SJSA1 (cell line): ENCODE measurements at regions not wholly inside any gene's neighbourhood (a gene's known extent, or its start where the extent isn't known, plus 50 kb on each side); places are given as distances from the start of the nearest gene placed in this dataset.

Experiments used
- DNase-seq, 2 experiments: peaks; one replicate each; pipeline ENCODE4 v3.0.0-alpha.2; 2015 to 2020; ENCODE audit warnings: low spot score in 2 of 2, low read depth in 1 of 2
- H3K27ac ChIP-seq: fragments of 250-450 bp; sonication (Bioruptor Pico); 2 replicates; pipeline ENCODE4 v1.5.1; 2020; ENCODE audit warnings: mild to moderate bottlenecking, moderate library complexity
- H3K27me3 ChIP-seq: fragments of 250-450 bp; sonication (Bioruptor Pico); replicated peaks from 2 replicates; pipeline ENCODE4 v1.5.1; 2020; ENCODE audit warnings: mild to moderate bottlenecking, moderate library complexity
- H3K36me3 ChIP-seq: fragments of 250-450 bp; sonication (Bioruptor Pico); 2 replicates; pipeline ENCODE4 v1.5.1; 2020; ENCODE audit warnings: mild to moderate bottlenecking
- H3K4me1 ChIP-seq: fragments of 250-450 bp; sonication (Bioruptor Pico); replicated peaks from 2 replicates; pipeline ENCODE4 v1.6.1; 2021; ENCODE audit warnings: mild to moderate bottlenecking
- H3K4me3 ChIP-seq: fragments of 250-450 bp; sonication (Bioruptor Pico); 2 replicates; pipeline ENCODE4 v1.5.1; 2020; ENCODE audit warnings: mild to moderate bottlenecking
- H3K9me3 ChIP-seq: fragments of 250-450 bp; sonication (Bioruptor Pico); replicated peaks from 2 replicates; pipeline ENCODE4 v1.5.1; 2020; ENCODE audit warnings: mild to moderate bottlenecking

- no peaks in the 10 kb centered on the region for H3K36me3 ChIP-seq
- DNase-seq = no peak
These were observed 360.1 kb downstream of the TNS3 start for GRCh38 chr7:47221826-47222225.

GRCh38 chr7:47218378-47219176 lies 363.3 kb downstream of the TNS3 start:
- DNase-seq = no peak
- no peaks in the 10 kb centered on the region for H3K9me3 ChIP-seq
- H3K36me3 ChIP-seq = no peaks in the 10 kb centered on the region
- no peaks in the 10 kb centered on the region for H3K27me3 ChIP-seq
- H3K4me3 ChIP-seq = no peak overlapping the region
- H3K4me1 ChIP-seq = no peaks in the 10 kb centered on the region
- H3K27ac ChIP-seq = no peak overlapping the region

More at GRCh38 chr7:47221826-47222225, 360.1 kb downstream of the TNS3 start:
- Histone ChIP-seq H3K27ac (no peak overlapping the region), H3K27me3 (no peaks in the 10 kb centered on the region), H3K9me3 (no peaks in the 10 kb centered on the region), H3K4me3 (no peak overlapping the region), H3K4me1 (no peaks in the 10 kb centered on the region)

- no peaks in the 10 kb centered on the region for H3K9me3 ChIP-seq
- no peaks in the 10 kb centered on the region for H3K4me1 ChIP-seq
- H3K27me3 ChIP-seq = no peaks in the 10 kb centered on the region
- H3K27ac ChIP-seq = no peak overlapping the region
- no peak overlapping the region for H3K4me3 ChIP-seq
- DNase-seq = no peak
- H3K36me3 ChIP-seq = no peaks in the 10 kb centered on the region
These were observed 364.1 kb downstream of the TNS3 start for GRCh38 chr7:47217570-47218360.

- Histone ChIP-seq H3K4me1 (no peaks in the 10 kb centered on the region), H3K27ac (no peak overlapping the region), H3K27me3 (no peaks in the 10 kb centered on the region), H3K36me3 (no peaks in the 10 kb centered on the region), H3K9me3 (no peaks in the 10 kb centered on the region), H3K4me3 (no peak overlapping the region)
- DNase-seq = no peak
These were observed 364.8 kb downstream of the TNS3 start for GRCh38 chr7:47217086-47217485.

GRCh38 chr7:47216439-47216838 lies 365.5 kb downstream of the TNS3 start:
- H3K4me1 ChIP-seq = no peaks in the 10 kb centered on the region
- H3K4me3 ChIP-seq = no peak overlapping the region
- H3K27ac ChIP-seq = no peak overlapping the region
- no peaks in the 10 kb centered on the region for H3K9me3 ChIP-seq
- no peaks in the 10 kb centered on the region for H3K27me3 ChIP-seq
- DNase-seq = no peak
- no peaks in the 10 kb centered on the region for H3K36me3 ChIP-seq

- Histone ChIP-seq H3K27me3 (no peaks in the 10 kb centered on the region), H3K4me1 (no peaks in the 10 kb centered on the region), H3K9me3 (no peaks in the 10 kb centered on the region), H3K4me3 (no peak overlapping the region), H3K36me3 (no peaks in the 10 kb centered on the region), H3K27ac (no peak overlapping the region)
- no peak for DNase-seq
These were observed 366.3 kb downstream of the TNS3 start for GRCh38 chr7:47215640-47216039.

GRCh38 chr7:47215049-47215448 lies 366.9 kb downstream of the TNS3 start:
- no peak for DNase-seq
- Histone ChIP-seq H3K27me3 (no peaks in the 10 kb centered on the region; the same call in 1 of the 2 replicates), H3K4me1 (no peaks in the 10 kb centered on the region), H3K9me3 (peaks cover 6% of the 10 kb centered on the region), H3K27ac (no peak overlapping the region), H3K4me3 (no peak overlapping the region), H3K36me3 (no peaks in the 10 kb centered on the region)

- H3K27me3 ChIP-seq = no peaks in the 10 kb centered on the region; the same call in 1 of the 2 replicates
- peaks cover 6% of the 10 kb centered on the region for H3K9me3 ChIP-seq
- no peak overlapping the region for H3K4me3 ChIP-seq
- no peak overlapping the region for H3K27ac ChIP-seq
- no peaks in the 10 kb centered on the region for H3K4me1 ChIP-seq
- no peak for DNase-seq
- H3K36me3 ChIP-seq = no peaks in the 10 kb centered on the region
These were observed 368.6 kb downstream of the TNS3 start for GRCh38 chr7:47213276-47213675.

- no peaks in the 10 kb centered on the region for H3K4me1 ChIP-seq
- H3K4me3 ChIP-seq = no peak overlapping the region
- DNase-seq = no peak
- no peaks in the 10 kb centered on the region for H3K36me3 ChIP-seq
- H3K27ac ChIP-seq = no peak overlapping the region
- no peaks in the 10 kb centered on the region; the same call in 1 of the 2 replicates for H3K27me3 ChIP-seq
- H3K9me3 ChIP-seq = peaks cover 6% of the 10 kb centered on the region
These were observed 370.4 kb downstream of the TNS3 start for GRCh38 chr7:47211519-47211973.

GRCh38 chr7:47210281-47210854 lies 371.5 kb downstream of the TNS3 start:
- Histone ChIP-seq H3K9me3 (peaks cover 6% of the 10 kb centered on the region), H3K4me1 (no peaks in the 10 kb centered on the region), H3K36me3 (no peaks in the 10 kb centered on the region), H3K27me3 (peaks cover 2% of the 10 kb centered on the region), H3K4me3 (no peak overlapping the region), H3K27ac (no peak overlapping the region)
- no peak for DNase-seq

GRCh38 chr7:47207956-47208355 lies 374.0 kb downstream of the TNS3 start:
- DNase-seq = no peak
- H3K27ac ChIP-seq = no peak overlapping the region
- H3K36me3 ChIP-seq = no peaks in the 10 kb centered on the region

GRCh38 chr7:47204709-47205108 lies 377.2 kb downstream of the TNS3 start:
- Histone ChIP-seq H3K9me3 (no peaks in the 10 kb centered on the region), H3K27me3 (peaks cover 19% of the 10 kb centered on the region), H3K36me3 (no peaks in the 10 kb centered on the region), H3K4me1 (no peaks in the 10 kb centered on the region), H3K27ac (no peak overlapping the region), H3K4me3 (no peak overlapping the region)
- DNase-seq = no peak

More at GRCh38 chr7:47207956-47208355, 374.0 kb downstream of the TNS3 start:
- peaks cover 16% of the 10 kb centered on the region for H3K27me3 ChIP-seq
- H3K9me3 ChIP-seq = peaks cover 6% of the 10 kb centered on the region
- H3K4me3 ChIP-seq = no peak overlapping the region
- no peaks in the 10 kb centered on the region for H3K4me1 ChIP-seq

GRCh38 chr7:47202146-47202783 lies 379.6 kb downstream of the TNS3 start:
- no peak overlapping the region for H3K4me3 ChIP-seq
- no peaks in the 10 kb centered on the region for H3K4me1 ChIP-seq
- H3K27me3 ChIP-seq = peaks cover 19% of the 10 kb centered on the region
- no peak for DNase-seq
- no peaks in the 10 kb centered on the region for H3K9me3 ChIP-seq
- no peaks in the 10 kb centered on the region for H3K36me3 ChIP-seq
- no peak overlapping the region for H3K27ac ChIP-seq
